ENCODE measurements at regions not wholly inside any gene's neighbourhood (a gene's known extent, or its start where the extent isn't known, plus 50 kb on each side); places are given as distances from the start of the nearest gene placed in this dataset.

- TF ChIP-seq CTCF (conservative IDR thresholded peaks at IDR 0.05) (no peak), ZFX (IDR thresholded peaks at IDR 0.05) (no peak)
Observed at GRCh38 chr13:109652531-109652930, 133.9 kb downstream of the IRS2 start.
